Gastrocnemius medialis (tissue), 4 donors: ENCODE measurements at regions not wholly inside any gene's neighbourhood (a gene's known extent, or its start where the extent isn't known, plus 50 kb on each side); places are given as distances from the start of the nearest gene placed in this dataset.

Experiments
- ATAC-seq, 2 donors: fragments of 150-250 bp; one replicate each; pipeline ENCODE4 v1.9.1; 2016
- DNase-seq, 2 donors: peaks; one replicate each; pipeline ENCODE4 v3.0.0-alpha.2; 2019
- H3K27ac ChIP-seq, 4 donors: fragments of 200-600 bp; sonication (generic); 1 replicate in 1 of 4; 2 replicates in 3 of 4; pipeline ENCODE4 v1.5.1; 2016 to 2018; ENCODE audit warnings: mild to moderate bottlenecking in 2 of 4, moderate library complexity in 1 of 4
- H3K27me3 ChIP-seq, 3 donors: fragments of 200-600 bp; sonication (generic) in 2 of 3; 1 replicate in 1 of 3; 2 replicates in 2 of 3; pipeline versions ENCODE4 v1.5.1 to v1.6.0; 2016 to 2019; ENCODE audit warnings: mild to moderate bottlenecking in 1 of 3, moderate library complexity in 1 of 3
- H3K36me3 ChIP-seq, 2 donors: fragments of 200-600 bp; sonication (generic) in 1 of 2; one replicate each; pipeline ENCODE4 v1.5.1; 2017 to 2018
- H3K4me1 ChIP-seq, 2 donors: fragments of 200-600 bp; sonication (generic) in 1 of 2; one replicate each; pipeline ENCODE4 v1.5.1; 2016 to 2017; ENCODE audit warnings: mild to moderate bottlenecking in 2 of 2
- H3K4me3 ChIP-seq, 4 donors: fragments of 200-600 bp; sonication (generic) in 3 of 4; 1 replicate in 1 of 4; 2 replicates in 3 of 4; pipeline ENCODE4 v1.5.1; 2016 to 2019; ENCODE audit warnings: mild to moderate bottlenecking in 2 of 4
- H3K9me3 ChIP-seq, 3 donors: fragments of 200-600 bp; sonication (generic) in 2 of 3; 1 replicate in 1 of 3; 2 replicates in 2 of 3; pipeline ENCODE4 v1.5.1; 2016 to 2019
- CTCF ChIP-seq, 5 experiments: fragments of 450-650 bp in 3 of 5; fragments of 200-600 bp in 2 of 5; sonication (generic) in 2 of 5; IDR thresholded peaks in 4 of 5; conservative IDR thresholded peaks in 1 of 5; 1 replicate in 4 of 5; 2 replicates in 1 of 5; pipeline ENCODE4 v1.5.1; 2016 to 2019; ENCODE audit warnings: antibody characterized with exemption in 5 of 5, mild to moderate bottlenecking in 3 of 5, moderate library complexity in 3 of 5
- POLR2A ChIP-seq, 2 donors: fragments of 450-650 bp; IDR thresholded peaks; one replicate each; pipeline ENCODE4 v1.6.1; 2017; ENCODE audit warnings: antibody characterized with exemption in 2 of 2, mild to moderate bottlenecking in 2 of 2, moderate library complexity in 2 of 2
- in situ Hi-C, 4 donors: fragments of 200-750 bp; cut with MboI; loops; one replicate each; pipeline versions ENCODE4 v1.15.0 to v1.8.0; 2017; ENCODE audit warnings: low sequenced_read_pairs in 4 of 4
- intact Hi-C: fragments of 100-400 bp; cut with DNase I; formaldehyde crosslinking; loops from one replicate; pipeline ENCODE4 v1.15.1; 2023; ENCODE audit warnings: low total_unique reads

GRCh38 chr2:83961512-83961911 is 497.6 kb downstream of the SUCLG1 start:
- in situ Hi-C loops, result no loop called here
- DNase-seq, result no peak
- Histone ChIP-seq H3K27me3 (no peaks in the 10 kb centered on the region), H3K27ac (no peak overlapping the region), H3K4me3 (no peak overlapping the region), H3K4me1 (no peaks in the 10 kb centered on the region), H3K36me3 (no peaks in the 10 kb centered on the region), H3K9me3 (no peaks in the 10 kb centered on the region)
- no peak for TF ChIP-seq POLR2A (IDR thresholded peaks at IDR 0.05)
- TF ChIP-seq CTCF (IDR thresholded peaks at IDR 0.05 in 4 of 5, conservative IDR thresholded peaks at IDR 0.05 in 1 of 5), result no peak
- ATAC-seq, result no peak
- intact Hi-C loops, result no loop called here

GRCh38 chr2:83960371-83960770 is 498.7 kb downstream of the SUCLG1 start:
- intact Hi-C loops, result no loop called here
- no peak overlapping the region for H3K27ac ChIP-seq
- in situ Hi-C loops, result no loop called here

GRCh38 chr2:83959266-83959665 is 499.8 kb downstream of the SUCLG1 start:
- no peak for DNase-seq
- H3K4me3 ChIP-seq, result no peak overlapping the region
- no peak overlapping the region for H3K27ac ChIP-seq
- no peaks in the 10 kb centered on the region for H3K4me1 ChIP-seq
- no peaks in the 10 kb centered on the region for H3K27me3 ChIP-seq
- in situ Hi-C loops (no loop called here), intact Hi-C loops (no loop called here)
- ATAC-seq, result no peak
- H3K9me3 ChIP-seq, result no peaks in the 10 kb centered on the region
- H3K36me3 ChIP-seq, result no peaks in the 10 kb centered on the region
- TF ChIP-seq CTCF (IDR thresholded peaks at IDR 0.05 in 4 of 5, conservative IDR thresholded peaks at IDR 0.05 in 1 of 5) (no peak), POLR2A (IDR thresholded peaks at IDR 0.05) (no peak)

More at GRCh38 chr2:83960371-83960770, 498.7 kb downstream of the SUCLG1 start:
- Histone ChIP-seq H3K4me3 (no peak overlapping the region), H3K27me3 (no peaks in the 10 kb centered on the region), H3K36me3 (no peaks in the 10 kb centered on the region), H3K4me1 (no peaks in the 10 kb centered on the region), H3K9me3 (no peaks in the 10 kb centered on the region)
- DNase-seq, result no peak
- TF ChIP-seq CTCF (IDR thresholded peaks at IDR 0.05 in 4 of 5, conservative IDR thresholded peaks at IDR 0.05 in 1 of 5), result no peak
- no peak for TF ChIP-seq POLR2A (IDR thresholded peaks at IDR 0.05)
- ATAC-seq, result no peak

GRCh38 chr2:83956991-83957390 is 502.1 kb downstream of the SUCLG1 start:
- H3K9me3 ChIP-seq, result no peaks in the 10 kb centered on the region
- no peak for DNase-seq
- H3K4me3 ChIP-seq, result no peak overlapping the region
- H3K27me3 ChIP-seq, result no peaks in the 10 kb centered on the region
- intact Hi-C loops (no loop called here), in situ Hi-C loops (no loop called here)
- no peak for ATAC-seq
- H3K4me1 ChIP-seq, result no peaks in the 10 kb centered on the region
- no peak overlapping the region for H3K27ac ChIP-seq
- no peak for TF ChIP-seq CTCF (IDR thresholded peaks at IDR 0.05 in 4 of 5, conservative IDR thresholded peaks at IDR 0.05 in 1 of 5)
- TF ChIP-seq POLR2A (IDR thresholded peaks at IDR 0.05), result no peak
- no peaks in the 10 kb centered on the region for H3K36me3 ChIP-seq

- no peak overlapping the region for H3K4me3 ChIP-seq
- H3K27ac ChIP-seq, result no peak overlapping the region
- H3K36me3 ChIP-seq, result no peaks in the 10 kb centered on the region
- H3K4me1 ChIP-seq, result no peaks in the 10 kb centered on the region
- no peak for DNase-seq
- no peak for TF ChIP-seq CTCF (IDR thresholded peaks at IDR 0.05 in 4 of 5, conservative IDR thresholded peaks at IDR 0.05 in 1 of 5)
- TF ChIP-seq POLR2A (IDR thresholded peaks at IDR 0.05), result no peak
- H3K9me3 ChIP-seq, result no peaks in the 10 kb centered on the region
- H3K27me3 ChIP-seq, result no peaks in the 10 kb centered on the region
- intact Hi-C loops (no loop called here), in situ Hi-C loops (no loop called here)
- no peak for ATAC-seq
Measured at GRCh38 chr2:83953697-83954096, 505.4 kb downstream of the SUCLG1 start.
